OCI-LY7 (cell line): ENCODE measurements at regions not wholly inside any gene's neighbourhood (a gene's known extent, or its start where the extent isn't known, plus 50 kb on each side); places are given as distances from the start of the nearest gene placed in this dataset.

Source experiments
- EZH2phosphoT487 ChIP-seq: fragments of 200-600 bp; sonication (generic); IDR thresholded peaks from 2 replicates; pipeline ENCODE4 v1.6.1; 2018; ENCODE audit warnings: low read depth, borderline replicate concordance, mild to moderate bottlenecking, mixed run types, antibody characterized with exemption, low read length, moderate library complexity, mixed read lengths
- TF ChIP-seq, protein P1 (sequence below): fragments of 200-600 bp; sonication (generic); conservative IDR thresholded peaks from 2 replicates; pipeline ENCODE4 v1.5.1; 2014; ENCODE audit warnings: mild to moderate bottlenecking, antibody characterized with exemption, low read length, moderate library complexity, mixed read lengths

- TF ChIP-seq, protein P1, sequence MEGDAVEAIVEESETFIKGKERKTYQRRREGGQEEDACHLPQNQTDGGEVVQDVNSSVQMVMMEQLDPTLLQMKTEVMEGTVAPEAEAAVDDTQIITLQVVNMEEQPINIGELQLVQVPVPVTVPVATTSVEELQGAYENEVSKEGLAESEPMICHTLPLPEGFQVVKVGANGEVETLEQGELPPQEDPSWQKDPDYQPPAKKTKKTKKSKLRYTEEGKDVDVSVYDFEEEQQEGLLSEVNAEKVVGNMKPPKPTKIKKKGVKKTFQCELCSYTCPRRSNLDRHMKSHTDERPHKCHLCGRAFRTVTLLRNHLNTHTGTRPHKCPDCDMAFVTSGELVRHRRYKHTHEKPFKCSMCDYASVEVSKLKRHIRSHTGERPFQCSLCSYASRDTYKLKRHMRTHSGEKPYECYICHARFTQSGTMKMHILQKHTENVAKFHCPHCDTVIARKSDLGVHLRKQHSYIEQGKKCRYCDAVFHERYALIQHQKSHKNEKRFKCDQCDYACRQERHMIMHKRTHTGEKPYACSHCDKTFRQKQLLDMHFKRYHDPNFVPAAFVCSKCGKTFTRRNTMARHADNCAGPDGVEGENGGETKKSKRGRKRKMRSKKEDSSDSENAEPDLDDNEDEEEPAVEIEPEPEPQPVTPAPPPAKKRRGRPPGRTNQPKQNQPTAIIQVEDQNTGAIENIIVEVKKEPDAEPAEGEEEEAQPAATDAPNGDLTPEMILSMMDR: peak; percentile 59
- no peak for TF ChIP-seq EZH2phosphoT487
Observed at GRCh38 chr13:37270226-37271001, 164.9 kb upstream of the CSNK1A1L start.
